HG02759 (cell line): ENCODE measurements at regions not wholly inside any gene's neighbourhood (a gene's known extent, or its start where the extent isn't known, plus 50 kb on each side); places are given as distances from the start of the nearest gene placed in this dataset.

Source experiments
- ATAC-seq: cut with Tn5 transposase; IDR thresholded peaks from one replicate; pipeline ENCODE4 v1.9.1; 2021; ENCODE audit warnings: mild to moderate bottlenecking, moderate library complexity; ENCODE audit not compliant: unreplicated experiment

GRCh38 chr12:24023081-24023480 lies 73.6 kb upstream of the SOX5 start:
- no peak for ATAC-seq

- ATAC-seq: no peak
Measured at GRCh38 chr12:24021164-24021502, 71.7 kb upstream of the SOX5 start.

- ATAC-seq: no peak
Measured at GRCh38 chr12:24020397-24021163, 71.1 kb upstream of the SOX5 start.

DNA sequence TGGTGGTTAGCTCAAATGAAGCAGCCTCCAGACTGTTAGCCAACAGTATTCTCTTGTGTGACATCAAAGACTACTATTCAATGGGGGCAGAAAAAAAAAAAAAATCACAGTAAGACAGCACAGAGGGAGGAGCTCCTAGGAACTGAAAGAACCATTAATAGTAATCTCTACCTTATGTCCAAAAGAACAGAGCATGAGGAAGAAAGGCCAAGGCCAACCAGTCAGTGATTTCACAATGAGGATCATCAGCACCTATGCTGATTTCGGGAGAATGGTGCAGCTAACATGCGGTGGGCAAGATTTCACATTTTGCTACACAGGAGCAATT lies 66.3 kb upstream of the SOX5 start:
- no peak for ATAC-seq

- no peak for ATAC-seq
Measured at GRCh38 chr12:24014915-24015832, 65.7 kb upstream of the SOX5 start.

GRCh38 chr12:24014240-24014639 lies 64.8 kb upstream of the SOX5 start:
- no peak for ATAC-seq

GRCh38 chr12:24012528-24012927 lies 63.1 kb upstream of the SOX5 start:
- ATAC-seq: no peak

DNA sequence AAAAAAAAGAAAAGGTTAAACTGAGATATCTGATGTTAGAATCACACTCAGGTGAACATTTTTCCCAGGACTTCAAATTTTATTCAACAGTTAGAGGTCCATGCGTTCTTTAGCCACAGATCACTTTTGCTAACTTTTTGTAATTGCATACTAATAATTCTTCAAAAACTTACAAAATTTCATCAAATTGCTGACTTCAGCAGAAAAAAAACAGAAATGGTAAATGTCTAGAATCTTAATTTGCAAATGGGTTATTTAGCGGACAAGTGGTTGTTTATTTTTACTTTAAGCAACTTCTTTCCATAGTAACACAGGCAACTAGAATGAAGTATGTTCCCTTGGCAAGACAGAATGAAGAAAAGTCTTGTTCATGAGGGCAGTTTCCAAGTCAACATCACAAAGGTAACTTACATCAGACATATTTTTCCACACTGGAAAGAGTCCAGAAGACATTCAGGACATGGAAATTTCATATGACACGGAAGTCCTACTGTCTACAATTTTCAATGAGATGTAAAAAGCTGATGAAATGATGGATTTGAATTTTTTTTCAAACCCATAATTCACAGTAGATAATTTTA lies 62.5 kb upstream of the SOX5 start:
- no peak for ATAC-seq

DNA sequence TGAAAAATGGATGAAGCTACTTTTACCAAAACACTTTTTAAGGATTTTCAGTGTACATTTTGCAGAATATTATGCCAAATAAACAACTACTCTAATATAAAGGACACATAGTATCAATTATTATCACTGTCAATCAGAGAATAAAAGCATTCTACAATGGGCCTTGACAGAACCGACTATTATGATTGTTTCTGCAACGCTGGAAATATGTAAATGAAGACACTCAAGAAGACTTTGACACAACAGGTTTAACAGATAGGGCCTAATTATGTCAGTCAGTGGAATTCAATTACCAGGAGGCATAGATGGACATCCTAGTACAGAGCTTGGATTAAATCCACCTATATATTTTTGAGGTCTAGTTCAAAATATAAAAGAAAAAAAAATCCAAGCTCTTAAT lies 58.7 kb upstream of the SOX5 start:
- ATAC-seq: no peak
